Sigmoid colon (tissue), 4 donors: ENCODE measurements at regions not wholly inside any gene's neighbourhood (a gene's known extent, or its start where the extent isn't known, plus 50 kb on each side); places are given as distances from the start of the nearest gene placed in this dataset.

ENCODE experiments used
- POLR2A ChIP-seq, 2 donors: fragments of 450-650 bp; IDR thresholded peaks; one replicate each; pipeline ENCODE4 v1.6.1; 2016; ENCODE audit warnings: antibody characterized with exemption in 2 of 2, mild to moderate bottlenecking in 2 of 2, moderate library complexity in 2 of 2
- POLR2AphosphoS5 ChIP-seq, 4 donors: sonication (generic); formaldehyde crosslinking; IDR thresholded peaks; one replicate each; pipeline ENCODE4 v1.6.1; 2017; ENCODE audit warnings: antibody characterized with exemption in 4 of 4
- TF ChIP-seq, protein P1 (sequence below), 4 experiments: fragments of 450-650 bp in 3 of 4; fragments of 200-600 bp in 1 of 4; IDR thresholded peaks; one replicate each; pipeline ENCODE4 v1.5.1; 2016 to 2019; ENCODE audit warnings: antibody characterized with exemption in 4 of 4, mild to moderate bottlenecking in 3 of 4, moderate library complexity in 2 of 4

DNA sequence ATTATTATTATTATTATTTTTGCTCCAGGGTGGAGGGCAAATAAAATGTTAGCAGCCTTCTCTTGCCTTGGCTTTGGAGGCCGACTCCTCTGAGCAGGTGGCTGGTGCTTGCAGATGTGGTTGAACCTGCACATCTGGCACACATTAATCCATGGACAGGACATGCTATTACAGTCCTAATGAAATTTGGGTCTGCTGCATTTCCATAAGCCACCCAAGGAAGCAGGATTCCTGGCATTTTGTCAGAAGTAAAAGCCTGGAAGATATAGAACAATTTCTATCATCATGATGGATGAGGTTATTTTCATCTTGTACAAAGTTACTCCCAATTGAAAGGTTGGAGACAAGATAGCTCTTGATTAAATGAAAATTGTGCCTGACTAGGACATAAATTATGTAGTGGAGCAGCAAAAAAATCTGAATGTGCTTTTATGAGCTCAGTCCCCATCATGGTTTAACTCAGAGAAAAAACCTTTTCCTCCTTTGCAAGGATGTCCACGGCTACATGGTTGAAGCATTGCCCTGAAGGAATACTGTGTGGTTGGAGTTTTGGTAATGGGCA, 130.9 kb upstream of the RGMA start:
- TF ChIP-seq POLR2AphosphoS5 (IDR thresholded peaks at IDR 0.05) = no peak
- no peak for TF ChIP-seq POLR2A (IDR thresholded peaks at IDR 0.05)
- TF ChIP-seq, protein P1, sequence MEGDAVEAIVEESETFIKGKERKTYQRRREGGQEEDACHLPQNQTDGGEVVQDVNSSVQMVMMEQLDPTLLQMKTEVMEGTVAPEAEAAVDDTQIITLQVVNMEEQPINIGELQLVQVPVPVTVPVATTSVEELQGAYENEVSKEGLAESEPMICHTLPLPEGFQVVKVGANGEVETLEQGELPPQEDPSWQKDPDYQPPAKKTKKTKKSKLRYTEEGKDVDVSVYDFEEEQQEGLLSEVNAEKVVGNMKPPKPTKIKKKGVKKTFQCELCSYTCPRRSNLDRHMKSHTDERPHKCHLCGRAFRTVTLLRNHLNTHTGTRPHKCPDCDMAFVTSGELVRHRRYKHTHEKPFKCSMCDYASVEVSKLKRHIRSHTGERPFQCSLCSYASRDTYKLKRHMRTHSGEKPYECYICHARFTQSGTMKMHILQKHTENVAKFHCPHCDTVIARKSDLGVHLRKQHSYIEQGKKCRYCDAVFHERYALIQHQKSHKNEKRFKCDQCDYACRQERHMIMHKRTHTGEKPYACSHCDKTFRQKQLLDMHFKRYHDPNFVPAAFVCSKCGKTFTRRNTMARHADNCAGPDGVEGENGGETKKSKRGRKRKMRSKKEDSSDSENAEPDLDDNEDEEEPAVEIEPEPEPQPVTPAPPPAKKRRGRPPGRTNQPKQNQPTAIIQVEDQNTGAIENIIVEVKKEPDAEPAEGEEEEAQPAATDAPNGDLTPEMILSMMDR (IDR thresholded peaks at IDR 0.05) = no peak
